T-cell (primary cell): ENCODE measurements at regions not wholly inside any gene's neighbourhood (a gene's known extent, or its start where the extent isn't known, plus 50 kb on each side); places are given as distances from the start of the nearest gene placed in this dataset.
A peak's percentile ranks its signal among the peaks of the same experiment; 100 is the strongest.

ENCODE experiments used
- ATAC-seq, 4 experiments: fragments of 200-7000 bp in 3 of 4; fragments of 150-1000 bp in 1 of 4; cut with Tn5 transposase; replicated peaks in 1 of 4; 1 replicate in 3 of 4; 2 replicates in 1 of 4; pipeline ENCODE4 v1.10.0; 2021; ENCODE audit warnings: moderate library complexity in 3 of 4, mild to moderate bottlenecking in 2 of 4, moderate number of reproducible peaks in 1 of 4
- CTCF ChIA-PET, 2 donors: fragments of 300-600 bp; sonication (Branson Sonifier 250); formaldehyde crosslinking; loops; one replicate each; lab custom pipeline; 2022; ENCODE audit warnings: antibody characterized with exemption in 2 of 2; lab: Charles Lee
- POLR2A ChIA-PET, 2 donors: fragments of 300-600 bp; sonication (Branson Sonifier 250); formaldehyde crosslinking; loops; one replicate each; lab custom pipeline; 2022; ENCODE audit warnings: antibody characterized with exemption in 2 of 2; lab: Charles Lee
- DNase-seq, 35 experiments: peaks; one replicate each; pipeline versions ENCODE4 v3.0.0 to v3.0.0-alpha.2; 2013 to 2023
- H3K27ac ChIP-seq: one replicate; pipeline ENCODE4 v1.5.1; 2013; ENCODE audit warnings: low read length
- H3K27me3 ChIP-seq, 2 experiments: replicated peaks in 1 of 2; 1 replicate in 1 of 2; 2 replicates in 1 of 2; pipeline versions ENCODE4 v1.6.1 to v1.7.0; 2013; ENCODE audit warnings: low read length in 1 of 2, mixed read lengths in 1 of 2; ENCODE audit not compliant: control insufficient read depth in 2 of 2, insufficient read depth in 2 of 2; ENCODE audit errors: extremely low read depth in 1 of 2
- H3K36me3 ChIP-seq, 2 donors: 1 replicate in 1 of 2; 2 replicates in 1 of 2; pipeline versions ENCODE4 v1.6.1 to v1.7.0; 2013; ENCODE audit warnings: low read length in 1 of 2; ENCODE audit not compliant: control insufficient read depth in 2 of 2, insufficient read depth in 1 of 2; ENCODE audit errors: extremely low read depth in 1 of 2
- H3K4me1 ChIP-seq, 2 experiments: 1 replicate in 1 of 2; 2 replicates in 1 of 2; pipeline versions ENCODE4 v1.6.1 to v1.7.0; 2013; ENCODE audit warnings: low read length in 2 of 2, mixed read lengths in 1 of 2; ENCODE audit not compliant: insufficient read depth in 2 of 2, control insufficient read depth in 1 of 2; ENCODE audit errors: extremely low read depth in 1 of 2
- H3K4me3 ChIP-seq, 2 donors: 1 replicate in 1 of 2; 2 replicates in 1 of 2; pipeline versions ENCODE4 v1.5.1 to v1.7.0; 2013; ENCODE audit warnings: mild to moderate bottlenecking in 2 of 2, low read length in 1 of 2, moderate library complexity in 1 of 2; ENCODE audit not compliant: control insufficient read depth in 1 of 2; ENCODE audit errors: extremely low read depth in 1 of 2
- H3K9me3 ChIP-seq: 2 replicates; pipeline ENCODE4 v1.7.0; 2013
- H3K27ac Mint-ChIP-seq, 2 donors: one replicate each; pipeline ENCODE4 v1.8.0; 2020 to 2021; ENCODE audit warnings: mild to moderate bottlenecking in 2 of 2, mixed read lengths in 2 of 2
- H3K27me3 Mint-ChIP-seq, 2 donors: one replicate each; pipeline ENCODE4 v1.8.0; 2021 to 2022; ENCODE audit warnings: mixed read lengths in 2 of 2
- H3K36me3 Mint-ChIP-seq: one replicate; pipeline ENCODE4 v1.8.0; 2021; ENCODE audit warnings: mixed read lengths
- H3K4me1 Mint-ChIP-seq, 3 donors: one replicate each; pipeline ENCODE4 v1.8.0; 2020 to 2022; ENCODE audit warnings: mixed read lengths in 3 of 3, mild to moderate bottlenecking in 1 of 3
- H3K4me3 Mint-ChIP-seq, 3 donors: one replicate each; pipeline ENCODE4 v1.8.0; 2020 to 2022; ENCODE audit warnings: mild to moderate bottlenecking in 3 of 3, mixed read lengths in 3 of 3, moderate library complexity in 3 of 3
- H3K9me3 Mint-ChIP-seq, 3 donors: one replicate each; pipeline ENCODE4 v1.8.0; 2020 to 2022; ENCODE audit warnings: mixed read lengths in 3 of 3
- WGBS: methylation state at CpG from one replicate; pipeline ENCODE4 v1.1.5; 2013; ENCODE audit warnings: missing lambda C conversion rate; ENCODE audit not compliant: insufficient coverage; 5-methylcytosine and 5-hydroxymethylcytosine counted together

DNA sequence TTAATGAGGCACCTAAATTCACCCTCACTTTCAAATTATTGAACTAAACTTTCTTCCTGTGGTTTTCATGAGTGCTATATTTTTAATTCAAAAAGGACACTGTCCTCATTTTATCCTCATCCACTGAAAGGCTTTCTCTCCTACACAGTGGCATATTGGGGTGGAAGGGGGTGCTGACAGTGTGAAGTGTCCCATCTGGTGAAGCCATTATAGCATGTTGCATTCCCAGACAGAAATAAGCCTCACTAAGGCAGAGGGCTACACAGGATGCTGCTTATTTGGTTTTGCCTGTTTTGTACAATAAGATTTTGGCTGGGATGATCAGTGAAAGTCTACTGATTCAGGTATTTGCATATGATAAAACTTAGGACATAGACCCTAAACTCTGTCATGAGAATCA lies 82.4 kb upstream of the INHBA start:
- no peak for DNase-seq
- H3K36me3 ChIP-seq, result no peaks in the 10 kb centered on the region
- Mint-ChIP-seq H3K9me3 (no peaks in the 10 kb centered on the region), H3K27me3 (no peaks in the 10 kb centered on the region), H3K27ac (no peak overlapping the region), H3K36me3 (no peaks in the 10 kb centered on the region), H3K4me1 (no peaks in the 10 kb centered on the region), H3K4me3 (no peak overlapping the region)
- CTCF ChIA-PET, result no interaction called here
- no peaks in the 10 kb centered on the region for H3K9me3 ChIP-seq
- H3K27ac ChIP-seq, result no peak overlapping the region
- H3K27me3 ChIP-seq, result no peaks in the 10 kb centered on the region
- ATAC-seq, result no peak
- POLR2A ChIA-PET, result no interaction called here
- no peak overlapping the region for H3K4me3 ChIP-seq
- H3K4me1 ChIP-seq, result no peaks in the 10 kb centered on the region

- Histone ChIP-seq H3K9me3 (no peaks in the 10 kb centered on the region), H3K27ac (no peak overlapping the region), H3K36me3 (no peaks in the 10 kb centered on the region), H3K4me3 (no peak overlapping the region), H3K4me1 (no peaks in the 10 kb centered on the region), H3K27me3 (peaks cover 0 to 5% of the 10 kb centered on the region in 2 experiments)
- ChIA-PET POLR2A (no interaction called here), CTCF (no interaction called here)
- Mint-ChIP-seq H3K36me3 (no peaks in the 10 kb centered on the region), H3K27ac (no peak overlapping the region), H3K4me1 (no peaks in the 10 kb centered on the region), H3K27me3 (no peaks in the 10 kb centered on the region), H3K4me3 (no peak overlapping the region), H3K9me3 (peaks cover 0 to 3% (median 0%) of the 10 kb centered on the region in 3 donors)
- ATAC-seq (no peak), DNase-seq (no peak)
- WGBS, result no CpG with 5 or more reads among the region's 2 CpGs
These were observed 77.0 kb upstream of the INHBA start for GRCh38 chr7:41779918-41780317.

DNA sequence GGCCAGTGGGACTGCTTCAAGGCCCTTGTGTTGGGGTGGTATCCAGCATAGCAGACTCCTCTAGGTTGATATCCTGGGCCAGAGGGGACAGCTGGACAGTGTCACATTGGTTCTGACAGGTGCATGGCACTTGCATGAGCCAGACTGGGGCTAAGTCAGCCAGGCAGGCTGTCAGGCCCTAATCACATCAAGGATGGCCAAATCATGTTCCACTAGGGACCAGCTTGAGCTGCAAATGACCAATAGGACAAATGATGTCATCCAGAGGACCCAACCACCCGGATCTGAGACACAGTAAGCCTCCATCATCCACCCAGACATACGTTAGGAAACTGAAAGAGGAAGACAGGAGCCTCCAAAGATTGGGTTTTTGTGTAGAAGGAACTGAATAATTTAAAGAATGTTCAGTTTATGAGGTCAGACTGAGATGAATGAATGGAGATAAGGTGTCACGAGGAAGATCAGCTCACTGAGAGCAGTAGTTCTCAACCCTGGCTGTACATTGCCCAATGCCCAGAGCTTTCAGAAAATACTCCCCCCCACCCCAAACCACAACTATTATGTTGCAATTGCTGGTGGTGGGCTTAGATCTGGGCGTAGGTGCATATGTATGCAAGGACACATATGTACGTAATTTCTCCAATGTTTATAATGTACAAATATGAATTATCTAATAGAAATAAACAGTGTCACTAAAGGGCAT lies 75.2 kb upstream of the INHBA start:
- Mint-ChIP-seq H3K36me3 (no peaks in the 10 kb centered on the region), H3K9me3 (peaks cover 0 to 3% (median 0%) of the 10 kb centered on the region in 3 donors), H3K27ac (no peak overlapping the region), H3K4me3 (no peak overlapping the region), H3K27me3 (no peaks in the 10 kb centered on the region), H3K4me1 (no peaks in the 10 kb centered on the region)
- ChIA-PET POLR2A (no interaction called here), CTCF (no interaction called here)
- whole genome bisulfite sequencing, result no CpG with 5 or more reads among the region's 5 CpGs
- no peak overlapping the region for H3K4me3 ChIP-seq
- no peak overlapping the region for H3K27ac ChIP-seq
- H3K4me1 ChIP-seq, result no peaks in the 10 kb centered on the region
- H3K27me3 ChIP-seq, result peaks cover 0 to 5% of the 10 kb centered on the region in 2 experiments
- H3K9me3 ChIP-seq, result no peaks in the 10 kb centered on the region
- H3K36me3 ChIP-seq, result no peaks in the 10 kb centered on the region
- peak in 2 of 35 experiments; percentile 2 to 14 for DNase-seq
- ATAC-seq, result no peak

DNA sequence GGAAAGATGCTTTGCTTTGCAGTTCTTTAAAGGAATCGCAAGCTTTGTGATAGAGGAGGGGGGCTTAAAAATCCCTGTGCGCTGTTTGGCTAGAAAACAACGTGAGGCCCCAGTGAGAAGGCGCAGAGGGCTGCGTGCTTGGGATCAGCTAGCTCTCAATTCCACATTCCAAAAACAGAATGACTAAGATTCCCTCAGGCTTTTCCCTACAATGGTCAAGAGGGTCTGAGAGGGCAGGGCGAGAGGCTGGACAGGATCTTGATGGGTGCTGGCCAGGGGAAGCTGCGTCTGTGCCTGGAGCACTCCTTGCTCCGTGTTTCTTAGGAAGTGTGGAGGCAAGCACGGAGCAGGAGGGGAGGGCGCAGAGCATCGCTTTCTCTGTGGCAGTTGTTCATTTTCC lies 72.1 kb upstream of the INHBA start:
- no peaks in the 10 kb centered on the region for H3K9me3 ChIP-seq
- Mint-ChIP-seq H3K27me3 (no peaks in the 10 kb centered on the region), H3K4me3 (no peak overlapping the region), H3K4me1 (no peaks in the 10 kb centered on the region), H3K36me3 (no peaks in the 10 kb centered on the region), H3K27ac (no peak overlapping the region), H3K9me3 (peaks cover 0 to 3% (median 0%) of the 10 kb centered on the region in 3 donors)
- H3K4me3 ChIP-seq, result no peak overlapping the region
- ChIA-PET CTCF (no interaction called here), POLR2A (no interaction called here)
- H3K4me1 ChIP-seq, result no peaks in the 10 kb centered on the region
- ATAC-seq, result no peak
- H3K27me3 ChIP-seq, result peaks cover 0 to 5% of the 10 kb centered on the region in 2 experiments
- H3K36me3 ChIP-seq, result no peaks in the 10 kb centered on the region
- WGBS, result 77% methylated on average over 3 of the region's 11 CpGs
- DNase-seq, result no peak
- no peak overlapping the region for H3K27ac ChIP-seq

DNA sequence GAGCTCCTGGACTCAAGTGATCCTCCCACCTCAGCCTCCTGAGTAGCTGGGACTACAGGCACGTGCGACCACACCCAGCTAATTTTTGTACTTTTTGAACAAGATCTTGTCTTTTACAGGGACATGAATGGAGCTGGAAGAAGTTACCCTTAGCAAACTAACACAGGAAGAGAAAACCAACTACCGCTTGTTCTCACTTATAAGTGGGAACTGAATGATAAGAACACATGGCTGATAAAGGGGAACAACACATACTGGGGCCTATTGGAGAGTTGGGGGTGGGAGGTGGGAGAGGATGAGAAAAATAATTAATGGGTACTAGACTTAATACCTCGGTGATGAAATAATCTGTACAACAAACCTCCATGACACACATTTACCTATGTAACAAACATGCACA lies 70.9 kb upstream of the INHBA start:
- Histone ChIP-seq H3K9me3 (no peaks in the 10 kb centered on the region), H3K36me3 (no peaks in the 10 kb centered on the region), H3K27ac (no peak overlapping the region), H3K27me3 (peaks cover 0 to 5% of the 10 kb centered on the region in 2 experiments), H3K4me3 (no peak overlapping the region), H3K4me1 (no peaks in the 10 kb centered on the region)
- Mint-ChIP-seq H3K9me3 (peaks cover 3 to 6% (median 3%) of the 10 kb centered on the region in 3 donors), H3K27me3 (no peaks in the 10 kb centered on the region), H3K36me3 (no peaks in the 10 kb centered on the region), H3K27ac (no peak overlapping the region), H3K4me3 (no peak overlapping the region), H3K4me1 (no peaks in the 10 kb centered on the region)
- WGBS, result no CpG with 5 or more reads among the region's 4 CpGs
- DNase-seq (no peak), ATAC-seq (no peak)
- ChIA-PET CTCF (no interaction called here), POLR2A (no interaction called here)

- no peak overlapping the region for H3K4me3 ChIP-seq
- no peaks in the 10 kb centered on the region for H3K36me3 ChIP-seq
- WGBS, result 74% methylated on average over 3 of the region's 6 CpGs
- H3K4me1 Mint-ChIP-seq, result no peaks in the 10 kb centered on the region
- H3K36me3 Mint-ChIP-seq, result no peaks in the 10 kb centered on the region
- DNase-seq (no peak), ATAC-seq (no peak)
- peaks cover 0 to 7% (median 4%) of the 10 kb centered on the region in 3 donors for H3K9me3 Mint-ChIP-seq
- H3K9me3 ChIP-seq, result no peaks in the 10 kb centered on the region
- H3K27me3 Mint-ChIP-seq, result no peaks in the 10 kb centered on the region
- POLR2A ChIA-PET, result no interaction called here
- no peak overlapping the region for H3K27ac ChIP-seq
- CTCF ChIA-PET, result no interaction called here
- H3K4me1 ChIP-seq, result no peaks in the 10 kb centered on the region
- H3K4me3 Mint-ChIP-seq, result no peak overlapping the region
- H3K27ac Mint-ChIP-seq, result no peak overlapping the region
- H3K27me3 ChIP-seq, result peaks cover 0 to 3% of the 10 kb centered on the region in 2 experiments
These were observed 68.8 kb upstream of the INHBA start for GRCh38 chr7:41771717-41772116.

GRCh38 chr7:41769162-41769561 lies 66.3 kb upstream of the INHBA start:
- H3K9me3 ChIP-seq, result no peaks in the 10 kb centered on the region
- peaks cover 0 to 7% (median 4%) of the 10 kb centered on the region in 3 donors for H3K9me3 Mint-ChIP-seq
- no peaks in the 10 kb centered on the region for H3K36me3 Mint-ChIP-seq
- H3K4me1 Mint-ChIP-seq, result no peaks in the 10 kb centered on the region
- no peak for ATAC-seq
- no peaks in the 10 kb centered on the region for H3K4me1 ChIP-seq
- no peak overlapping the region for H3K27ac Mint-ChIP-seq
- ChIA-PET CTCF (no interaction called here), POLR2A (no interaction called here)
- H3K27me3 Mint-ChIP-seq, result no peaks in the 10 kb centered on the region
- no peak overlapping the region for H3K4me3 Mint-ChIP-seq
- H3K36me3 ChIP-seq, result no peaks in the 10 kb centered on the region
- WGBS, result no CpG with 5 or more reads among the region's 4 CpGs
- no peak overlapping the region for H3K27ac ChIP-seq
- no peaks in the 10 kb centered on the region for H3K27me3 ChIP-seq
- no peak overlapping the region for H3K4me3 ChIP-seq
- DNase-seq, result no peak
